Ovary (tissue), 3 donors: ENCODE measurements at regions not wholly inside any gene's neighbourhood (a gene's known extent, or its start where the extent isn't known, plus 50 kb on each side); places are given as distances from the start of the nearest gene placed in this dataset.

Source experiments
- EP300 ChIP-seq: sonication (generic); formaldehyde crosslinking; IDR thresholded peaks from one replicate; pipeline ENCODE4 v1.6.1; 2017; ENCODE audit warnings: antibody characterized with exemption
- POLR2A ChIP-seq: fragments of 450-650 bp; IDR thresholded peaks from one replicate; pipeline ENCODE4 v1.6.1; 2017; ENCODE audit warnings: antibody characterized with exemption, mild to moderate bottlenecking, moderate library complexity
- TF ChIP-seq, protein P1 (sequence below), 3 donors: fragments of 450-650 bp in 2 of 3; fragments of 200-600 bp in 1 of 3; IDR thresholded peaks; one replicate each; pipeline versions ENCODE4 v1.5.1 to v1.8.0; 2016 to 2022; ENCODE audit warnings: antibody characterized with exemption in 3 of 3, mild to moderate bottlenecking in 1 of 3
- donor health status: DM: no; HTN: no; CAD: no.

DNA sequence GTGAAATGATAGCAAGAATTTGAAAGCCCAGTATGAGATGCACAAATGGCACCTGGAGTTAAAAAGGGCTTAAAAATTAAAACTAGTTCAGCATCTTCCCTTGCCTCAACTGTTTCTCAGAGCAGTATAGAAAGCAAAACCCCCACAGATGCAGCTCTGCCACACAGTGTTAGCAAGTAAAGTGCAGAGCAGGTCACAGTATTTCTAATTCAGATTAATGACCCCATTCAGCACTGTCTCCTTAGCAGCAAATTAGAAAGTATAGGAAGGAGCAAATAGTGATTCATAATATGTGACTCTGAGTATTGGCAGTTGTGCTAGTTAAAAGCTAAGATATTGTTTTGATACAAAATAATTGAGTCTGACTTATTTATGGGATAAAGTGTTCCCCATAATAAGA lies 73.8 kb upstream of the CCDC85A start:
- no peak for TF ChIP-seq POLR2A
- TF ChIP-seq, protein P1, sequence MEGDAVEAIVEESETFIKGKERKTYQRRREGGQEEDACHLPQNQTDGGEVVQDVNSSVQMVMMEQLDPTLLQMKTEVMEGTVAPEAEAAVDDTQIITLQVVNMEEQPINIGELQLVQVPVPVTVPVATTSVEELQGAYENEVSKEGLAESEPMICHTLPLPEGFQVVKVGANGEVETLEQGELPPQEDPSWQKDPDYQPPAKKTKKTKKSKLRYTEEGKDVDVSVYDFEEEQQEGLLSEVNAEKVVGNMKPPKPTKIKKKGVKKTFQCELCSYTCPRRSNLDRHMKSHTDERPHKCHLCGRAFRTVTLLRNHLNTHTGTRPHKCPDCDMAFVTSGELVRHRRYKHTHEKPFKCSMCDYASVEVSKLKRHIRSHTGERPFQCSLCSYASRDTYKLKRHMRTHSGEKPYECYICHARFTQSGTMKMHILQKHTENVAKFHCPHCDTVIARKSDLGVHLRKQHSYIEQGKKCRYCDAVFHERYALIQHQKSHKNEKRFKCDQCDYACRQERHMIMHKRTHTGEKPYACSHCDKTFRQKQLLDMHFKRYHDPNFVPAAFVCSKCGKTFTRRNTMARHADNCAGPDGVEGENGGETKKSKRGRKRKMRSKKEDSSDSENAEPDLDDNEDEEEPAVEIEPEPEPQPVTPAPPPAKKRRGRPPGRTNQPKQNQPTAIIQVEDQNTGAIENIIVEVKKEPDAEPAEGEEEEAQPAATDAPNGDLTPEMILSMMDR (IDR thresholded peaks at IDR 0.05): no peak
- TF ChIP-seq EP300: no peak
